ENCODE measurements at regions not wholly inside any gene's neighbourhood (a gene's known extent, or its start where the extent isn't known, plus 50 kb on each side); places are given as distances from the start of the nearest gene placed in this dataset.

DNA sequence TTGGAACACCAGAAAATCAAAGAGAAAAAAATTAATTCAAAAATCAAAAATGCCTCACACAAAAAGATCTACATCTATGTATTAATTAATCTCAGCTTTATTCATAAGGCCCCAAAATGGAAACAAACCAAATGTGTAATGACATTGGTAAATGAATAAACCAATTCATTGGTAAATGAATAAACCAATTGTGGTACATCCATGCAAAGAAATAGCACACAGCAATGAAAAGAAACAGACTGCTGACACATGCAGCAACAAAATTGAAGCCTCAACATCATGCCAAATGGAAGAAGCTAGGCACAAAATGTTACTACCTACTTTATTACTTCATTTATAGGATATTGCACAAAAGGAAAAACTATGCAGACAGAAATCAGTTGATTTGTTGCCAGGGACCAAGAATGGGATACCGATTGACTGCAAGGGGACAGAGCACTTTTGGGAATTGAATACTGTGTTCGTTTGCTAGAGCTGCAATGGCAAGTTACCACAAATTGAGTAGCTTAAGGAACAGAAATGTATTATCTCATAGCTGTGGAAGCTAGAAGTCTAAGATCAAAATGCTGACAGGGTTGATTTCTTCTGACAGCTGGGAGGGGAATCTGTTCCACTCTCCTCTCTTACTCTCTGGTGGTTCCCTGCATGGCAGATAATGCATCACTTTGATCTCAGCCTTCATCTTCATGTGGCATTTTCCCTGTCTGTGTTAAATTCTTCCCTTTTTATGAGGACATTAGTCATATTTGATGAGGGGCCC is 252.8 kb downstream of the RFC3 start:
- Histone ChIP-seq H3K36me3 (ENCODE audit: low read depth, missing control alignments) (no peaks in the 10 kb centered on the region), H3K4me3 (no peak overlapping the region), H3K4me1 (no peaks in the 10 kb centered on the region), H3K9me3 (no peaks in the 10 kb centered on the region), H3K27me3 (no peaks in the 10 kb centered on the region), H3K27ac (no peak overlapping the region)
- TF ChIP-seq POLR2A (IDR thresholded peaks at IDR 0.05) (no peak), CTCF (IDR thresholded peaks at IDR 0.05) (no peak)
- intact Hi-C loops (cut with DNase I; ENCODE audit: low total_unique reads), result no loop called here
- DNase-seq, result no peak
- 85 to 88% methylated on average over 2 of the region's 2 CpGs for WGBS, 2 donors

- DNase-seq, result no peak
- Histone ChIP-seq H3K4me3 (no peak overlapping the region), H3K36me3 (ENCODE audit: low read depth, missing control alignments) (no peaks in the 10 kb centered on the region), H3K4me1 (peaks cover 7% of the 10 kb centered on the region), H3K9me3 (no peaks in the 10 kb centered on the region), H3K27ac (no peak overlapping the region), H3K27me3 (no peaks in the 10 kb centered on the region)
- no peak for TF ChIP-seq CTCF (IDR thresholded peaks at IDR 0.05)
- no peak for TF ChIP-seq POLR2A (IDR thresholded peaks at IDR 0.05)
- 75 to 96% methylated on average over 1 of the region's 1 CpG for WGBS, 2 donors
- intact Hi-C loops (cut with DNase I; ENCODE audit: low total_unique reads), result no loop called here
These were observed 258.4 kb downstream of the RFC3 start for GRCh38 chr13:34076319-34076718.

GRCh38 chr13:34076943-34077703 is 259.2 kb downstream of the RFC3 start:
- intact Hi-C loops (cut with DNase I; ENCODE audit: low total_unique reads), result no loop called here
- DNase-seq, result no peak
- Histone ChIP-seq H3K4me1 (peaks cover 7% of the 10 kb centered on the region), H3K27ac (no peak overlapping the region), H3K9me3 (no peaks in the 10 kb centered on the region), H3K36me3 (ENCODE audit: low read depth, missing control alignments) (no peaks in the 10 kb centered on the region), H3K4me3 (no peak overlapping the region), H3K27me3 (no peaks in the 10 kb centered on the region)
- WGBS, 2 donors, result 18 to 41% methylated on average over 4 of the region's 4 CpGs
- peak; percentile 22 to 54 (median 33) for TF ChIP-seq CTCF (IDR thresholded peaks at IDR 0.05)
- TF ChIP-seq POLR2A (IDR thresholded peaks at IDR 0.05), result no peak

GRCh38 chr13:34078334-34078999 is 260.5 kb downstream of the RFC3 start:
- H3K9me3 ChIP-seq, result no peaks in the 10 kb centered on the region
- H3K36me3 ChIP-seq (ENCODE audit: low read depth, missing control alignments), result no peaks in the 10 kb centered on the region
- DNase-seq, result no peak
- no peak overlapping the region for H3K27ac ChIP-seq
- no peaks in the 10 kb centered on the region for H3K27me3 ChIP-seq
- TF ChIP-seq POLR2A (IDR thresholded peaks at IDR 0.05), result no peak
- no peak for TF ChIP-seq CTCF (IDR thresholded peaks at IDR 0.05)
- intact Hi-C loops (cut with DNase I; ENCODE audit: low total_unique reads), result no loop called here
- WGBS, 2 donors, result 71 to 77% methylated on average over 2 of the region's 2 CpGs
- H3K4me3 ChIP-seq, result no peak overlapping the region
- peaks cover 7% of the 10 kb centered on the region for H3K4me1 ChIP-seq

Measured in testis (tissue), 2 donors.